Activated gamma-delta T cell (primary cell): ENCODE measurements at regions not wholly inside any gene's neighbourhood (a gene's known extent, or its start where the extent isn't known, plus 50 kb on each side); places are given as distances from the start of the nearest gene placed in this dataset.
"Not testable (repeated sequence)": the region's sequence is repeated elsewhere in the genome, so short reads cannot be mapped to it uniquely, and the experiment has no call there.

ENCODE experiments used
- DNase-seq: peaks from one replicate; lab custom pipeline; 2025; lab: John Stamatoyannopoulos, UW

DNA sequence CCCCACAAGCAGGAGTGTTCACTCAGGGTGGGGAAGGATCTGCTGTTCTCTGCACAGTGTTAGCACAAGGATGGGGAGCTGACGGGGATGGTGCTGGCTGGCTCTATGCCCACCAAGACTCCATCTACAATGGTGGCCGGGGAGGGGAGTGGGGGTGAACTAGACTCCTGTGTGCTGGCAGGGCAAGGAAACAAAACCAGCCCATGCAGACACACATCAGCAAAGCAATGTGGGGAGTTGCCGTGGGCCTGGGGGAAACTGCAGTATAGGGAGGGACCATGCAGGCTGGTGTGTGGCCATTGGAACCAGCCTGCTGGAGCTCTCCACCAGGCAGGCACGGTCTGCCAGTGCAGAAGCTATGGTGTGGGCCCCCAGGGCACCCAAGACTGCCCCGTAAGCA is 195.1 kb downstream of the PWWP3B start:
- no peak for DNase-seq

DNA sequence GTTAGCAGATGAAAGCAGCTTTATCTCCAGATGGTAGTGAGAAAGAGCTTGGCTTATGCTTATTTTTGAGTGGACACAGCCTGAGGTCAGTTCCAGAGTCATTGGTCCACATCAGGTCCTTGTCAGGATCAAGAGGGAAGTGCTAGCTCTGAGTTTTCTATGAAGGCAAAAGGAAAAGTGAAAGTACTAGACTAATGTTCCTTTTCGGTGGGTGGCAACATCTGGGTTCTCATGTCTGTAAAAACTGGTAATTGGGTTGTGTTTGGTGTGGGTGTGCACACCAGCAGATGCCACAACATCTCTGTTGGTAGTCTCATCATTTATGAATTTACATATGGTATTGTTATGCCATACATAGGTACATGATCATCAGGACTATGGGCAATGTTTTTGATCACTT is 210.5 kb downstream of the PWWP3B start:
- DNase-seq, result no peak

- DNase-seq, result no peak
Measured at GRCh38 chrX:106391284-106391911, 220.4 kb upstream of the RADX start.

- DNase-seq, result no peak
Measured at GRCh38 chrX:106392346-106392745, 219.4 kb upstream of the RADX start.

GRCh38 chrX:106397788-106398538 is 213.8 kb upstream of the RADX start:
- no peak for DNase-seq

DNA sequence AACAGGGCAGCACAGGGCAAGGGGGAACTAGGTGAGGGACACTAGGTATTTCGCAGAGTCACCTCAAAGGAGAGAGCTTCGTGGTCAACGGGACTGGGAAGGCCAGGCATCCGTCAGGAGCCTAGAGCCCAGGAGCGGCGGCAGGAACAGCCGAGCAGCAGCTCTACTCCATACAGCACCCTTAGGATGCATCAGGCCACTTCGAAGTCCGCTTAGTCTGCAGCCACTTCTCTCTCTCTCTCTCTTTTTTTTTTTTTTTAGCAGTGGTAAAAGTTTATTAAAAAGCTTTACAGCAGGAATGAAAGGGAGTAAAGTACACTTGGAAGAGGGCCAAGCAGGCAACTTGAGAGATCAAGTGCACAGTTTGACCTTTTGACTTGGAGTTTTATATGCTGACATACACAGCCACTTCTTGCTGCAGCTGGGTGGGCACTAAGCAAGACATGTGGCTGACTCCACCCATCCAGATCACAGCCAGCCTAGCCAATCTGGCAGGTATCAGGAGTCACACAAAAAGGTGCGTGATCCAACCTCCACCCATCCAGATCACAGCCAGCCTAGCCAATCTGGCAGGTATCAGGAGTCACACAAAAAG is 209.7 kb upstream of the RADX start:
- DNase-seq, result no peak

DNA sequence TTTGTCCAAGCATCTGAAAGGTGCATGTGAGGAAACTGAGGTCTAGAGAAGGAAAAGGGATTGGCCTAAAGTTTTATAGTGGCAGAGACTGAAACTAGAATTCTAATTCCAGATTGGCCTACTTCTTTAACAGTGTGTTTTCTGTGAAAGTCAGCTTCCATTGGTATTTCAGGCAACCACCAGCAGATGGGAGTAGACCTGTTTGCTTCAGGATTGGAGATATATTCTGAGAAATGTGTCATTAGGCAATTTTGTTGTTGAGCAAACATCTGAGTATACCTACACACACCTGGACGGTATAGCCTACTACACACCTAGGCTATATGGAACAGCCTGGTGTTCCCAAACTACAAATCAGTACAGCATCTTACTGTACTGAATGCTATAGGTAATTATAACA is 207.3 kb upstream of the RADX start:
- DNase-seq, result no peak

- no peak for DNase-seq
Measured at GRCh38 chrX:106415276-106415895, 196.4 kb upstream of the RADX start.

- DNase-seq, result no peak
Measured at GRCh38 chrX:106436691-106437090, 175.1 kb upstream of the RADX start.

- DNase-seq, result no peak
Measured at GRCh38 chrX:106437407-106437806, 174.4 kb upstream of the RADX start.

DNA sequence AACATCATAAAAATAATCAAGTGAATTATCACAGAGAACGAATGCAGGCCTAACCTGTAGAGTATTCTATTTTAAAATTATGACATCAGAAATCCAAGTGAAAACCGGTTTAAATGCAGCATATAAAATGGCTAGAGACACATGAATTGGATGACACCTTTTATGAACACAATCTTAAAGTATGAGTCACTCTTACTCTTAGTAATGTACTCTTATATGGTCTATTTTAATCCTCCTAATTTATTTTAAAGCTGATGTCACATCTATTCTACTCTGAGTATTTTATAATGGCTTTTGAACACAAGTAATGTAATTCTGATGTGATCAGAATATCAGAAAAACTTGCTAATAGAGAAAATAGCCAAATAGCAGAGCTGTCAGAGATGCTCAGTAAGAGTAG is 161.4 kb upstream of the RADX start:
- DNase-seq, result no peak

DNA sequence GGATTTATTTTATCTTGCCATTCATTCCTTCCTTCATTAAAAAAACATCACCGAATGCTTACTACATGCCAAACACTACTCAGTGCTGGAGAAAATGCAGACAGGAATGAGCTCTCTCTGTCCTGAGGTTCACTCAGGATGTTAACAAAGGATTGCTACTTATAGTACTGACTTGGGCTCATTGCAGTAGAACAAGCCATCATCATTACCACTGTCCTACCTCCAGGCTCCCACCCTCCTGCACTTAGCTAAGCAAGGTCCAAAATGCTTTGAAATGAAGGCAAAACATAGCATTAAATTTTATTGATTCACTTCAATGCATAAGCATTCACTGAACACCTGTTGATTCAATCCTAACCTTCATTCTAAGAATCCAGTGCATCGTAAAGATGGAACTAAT is 159.8 kb upstream of the RADX start:
- DNase-seq, result no peak

DNA sequence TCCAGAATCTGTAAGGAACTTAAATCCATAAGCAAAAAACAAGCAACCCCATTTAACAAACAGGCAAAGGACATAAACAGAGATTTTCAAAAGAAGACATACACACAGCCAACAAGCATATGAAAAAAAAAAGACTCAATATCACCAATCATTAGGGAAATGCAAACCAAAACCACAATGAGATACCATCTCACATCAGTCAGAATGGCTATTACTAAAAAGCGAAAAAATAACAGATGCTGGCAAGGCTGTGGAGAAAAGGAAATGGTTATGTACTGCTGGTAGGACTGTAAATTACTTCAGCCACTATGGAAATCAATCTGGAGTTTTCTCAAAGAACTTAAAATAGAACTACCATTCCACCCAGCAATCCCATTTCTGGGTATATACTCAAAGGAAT is 156.8 kb upstream of the RADX start:
- DNase-seq, result no peak

- DNase-seq, result no peak
Measured at GRCh38 chrX:106457802-106458201, 154.0 kb upstream of the RADX start.

DNA sequence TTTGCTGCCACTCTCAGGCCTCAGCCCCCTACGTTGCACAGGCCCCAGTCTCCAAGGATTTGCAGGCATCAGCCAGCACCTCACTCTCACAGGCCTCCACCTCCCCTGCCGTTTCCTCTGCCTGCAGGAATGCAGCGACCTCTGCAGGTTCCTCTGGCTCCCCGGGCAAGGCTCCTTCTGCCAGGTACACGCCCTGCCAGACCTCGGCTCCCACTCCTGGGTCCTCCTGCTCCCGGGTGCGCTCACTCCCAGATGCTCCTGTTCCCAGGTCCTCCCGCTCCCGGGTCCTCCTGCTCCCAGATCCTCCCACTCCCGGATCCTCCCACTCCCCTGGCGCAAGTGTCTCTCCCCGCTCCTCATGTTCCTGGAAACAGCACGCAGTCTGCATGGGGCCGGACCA is 144.4 kb upstream of the RADX start:
- peak; percentile 2 for DNase-seq

DNA sequence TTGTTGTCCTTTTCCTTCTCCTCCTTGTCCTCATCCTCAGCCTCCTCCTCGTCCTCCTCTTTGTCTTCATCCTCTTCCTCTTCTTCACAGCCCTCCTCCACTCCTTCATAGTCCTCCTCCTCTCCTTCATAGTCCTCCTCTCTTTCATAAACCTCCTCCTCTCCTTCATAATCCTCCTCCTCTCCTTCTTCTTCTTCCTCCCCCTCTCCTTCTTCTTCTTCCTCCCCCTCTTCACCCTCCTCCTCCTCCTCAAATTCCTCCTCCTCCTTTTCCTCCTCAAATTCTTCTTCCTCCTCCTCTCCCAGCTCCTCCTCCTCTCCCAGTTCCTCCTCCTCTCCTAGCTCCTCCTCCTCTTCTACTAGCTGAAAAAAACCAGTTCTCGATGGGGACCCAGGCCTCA is 143.8 kb upstream of the RADX start:
- DNase-seq, result no peak

GRCh38 chrX:106468433-106468832 is 143.3 kb upstream of the RADX start:
- DNase-seq, result peak; percentile 1

DNA sequence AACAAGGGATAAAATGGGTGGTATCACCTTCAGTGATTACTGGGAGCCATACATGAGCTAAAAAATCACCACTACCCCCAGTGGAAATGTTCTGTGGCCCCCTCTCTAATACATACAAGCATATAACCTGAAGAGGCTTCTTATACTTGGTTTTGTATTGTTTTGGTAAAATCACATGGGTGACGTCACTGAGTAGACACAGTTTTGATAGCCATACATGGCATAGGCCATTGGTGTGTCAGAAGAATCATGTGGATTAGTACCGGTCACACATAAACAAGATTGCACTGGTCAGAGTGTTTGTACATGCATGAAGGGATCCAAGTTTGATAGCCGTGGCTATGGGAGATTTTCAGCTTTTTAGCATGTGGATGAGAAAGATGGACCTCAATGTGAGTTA is 131.9 kb upstream of the RADX start:
- no peak for DNase-seq

GRCh38 chrX:106481341-106481740 is 130.4 kb upstream of the RADX start:
- DNase-seq, result no peak

DNA sequence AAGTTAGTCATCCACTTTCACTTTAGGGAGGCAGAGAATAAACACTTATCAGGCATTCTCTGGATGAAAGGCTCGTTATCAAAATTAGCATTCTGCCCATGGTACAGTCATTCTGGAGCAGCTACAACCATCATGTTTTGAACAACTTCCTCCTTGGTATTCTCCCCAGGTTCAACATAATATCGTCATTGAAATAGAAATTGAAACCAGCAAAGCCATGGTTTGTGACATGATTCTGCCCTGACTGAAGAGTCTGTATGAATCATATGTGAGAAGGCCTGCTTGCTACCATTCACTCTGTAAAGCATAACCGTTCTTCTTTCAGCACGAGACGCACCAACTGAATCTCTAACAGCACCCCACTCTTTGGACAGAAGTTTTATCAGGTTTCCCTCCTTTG is 127.5 kb upstream of the RADX start:
- no peak for DNase-seq

- DNase-seq, result not testable (repeated sequence)
Measured at GRCh38 chrX:106493210-106493816, 118.5 kb upstream of the RADX start.

- DNase-seq, result no peak
Measured at GRCh38 chrX:106499473-106499872, 112.3 kb upstream of the RADX start.
